GM23248 (cell line): ENCODE measurements at regions not wholly inside any gene's neighbourhood (a gene's known extent, or its start where the extent isn't known, plus 50 kb on each side); places are given as distances from the start of the nearest gene placed in this dataset.

Source experiments
- DNase-seq: peaks from one replicate; pipeline ENCODE4 v3.0.0-alpha.2; 2015
- H2AFZ ChIP-seq: fragments of 200-600 bp; sonication (generic); 2 replicates; pipeline ENCODE4 v1.6.1; 2016; ENCODE audit warnings: antibody characterized with exemption
- H3F3A ChIP-seq: fragments of 200-600 bp; sonication (generic); 2 replicates; pipeline ENCODE4 v1.6.1; 2016; ENCODE audit warnings: mild to moderate bottlenecking, antibody characterized with exemption, mixed run types; ENCODE audit not compliant: insufficient read depth
- H3K27ac ChIP-seq: fragments of 200-600 bp; sonication (generic); 2 replicates; pipeline ENCODE4 v1.5.1; 2016; ENCODE audit warnings: mild to moderate bottlenecking
- H3K27me3 ChIP-seq: fragments of 200-600 bp; sonication (generic); replicated peaks from 2 replicates; pipeline ENCODE4 v1.6.1; 2016; ENCODE audit warnings: mild to moderate bottlenecking; ENCODE audit not compliant: insufficient read depth
- H3K36me3 ChIP-seq: fragments of 200-600 bp; sonication (generic); 2 replicates; pipeline ENCODE4 v1.6.1; 2016; ENCODE audit warnings: low read depth, mild to moderate bottlenecking
- H3K4me1 ChIP-seq: fragments of 200-600 bp; sonication (generic); 2 replicates; pipeline ENCODE4 v1.6.1; 2016; ENCODE audit warnings: mild to moderate bottlenecking; ENCODE audit not compliant: insufficient read depth
- H3K4me2 ChIP-seq: fragments of 200-600 bp; sonication (generic); one replicate; pipeline ENCODE4 v1.6.1; 2016; ENCODE audit warnings: mild to moderate bottlenecking; ENCODE audit not compliant: unreplicated experiment
- H3K4me3 ChIP-seq: fragments of 200-600 bp; sonication (generic); 2 replicates; pipeline ENCODE4 v1.5.1; 2016; ENCODE audit warnings: mild to moderate bottlenecking
- H3K79me2 ChIP-seq: fragments of 200-600 bp; sonication (generic); 2 replicates; pipeline ENCODE4 v1.6.1; 2016; ENCODE audit warnings: mild to moderate bottlenecking; ENCODE audit not compliant: insufficient read depth
- H3K9ac ChIP-seq: fragments of 200-600 bp; sonication (generic); 2 replicates; pipeline ENCODE4 v1.6.1; 2016; ENCODE audit warnings: mild to moderate bottlenecking
- H3K9me2 ChIP-seq: fragments of 200-600 bp; sonication (generic); 2 replicates; pipeline ENCODE4 v1.6.1; 2016; ENCODE audit warnings: mixed run types, mild to moderate bottlenecking, moderate library complexity; ENCODE audit not compliant: insufficient read depth
- H3K9me3 ChIP-seq: fragments of 200-600 bp; sonication (generic); one replicate; pipeline ENCODE4 v1.6.1; 2017; ENCODE audit warnings: low read depth
- H4K20me1 ChIP-seq: fragments of 200-600 bp; sonication (generic); 2 replicates; pipeline ENCODE4 v1.6.0; 2016; ENCODE audit not compliant: insufficient read depth
- EZH2 ChIP-seq: fragments of 200-600 bp; sonication (generic); IDR thresholded peaks from 2 replicates; pipeline ENCODE4 v1.6.1; 2018; ENCODE audit warnings: antibody characterized with exemption, mild to moderate bottlenecking; ENCODE audit not compliant: insufficient read depth, poor library complexity, severe bottlenecking
- EZH2phosphoT487 ChIP-seq: fragments of 200-600 bp; sonication (generic); IDR thresholded peaks from 2 replicates; pipeline ENCODE4 v1.6.1; 2018; ENCODE audit warnings: antibody characterized with exemption, moderate library complexity, mild to moderate bottlenecking, low read depth; ENCODE audit not compliant: insufficient read depth
- WGBS, 2 experiments: methylation state at CpG; one replicate each; pipeline ENCODE4 v1.1.6; 2015 to 2017; ENCODE audit warnings: low lambda C conversion rate in 2 of 2, low coverage in 1 of 2; ENCODE audit errors: missing lambda C conversion rate in 2 of 2; 5-methylcytosine and 5-hydroxymethylcytosine counted together
- in situ Hi-C: fragments of 300-500 bp; cut with MboI; formaldehyde crosslinking; loops from 2 replicates; pipeline ENCODE4 v1.15.0; 2020

- DNase-seq, result no peak
- no peak overlapping the region for H3K4me2 ChIP-seq
- TF ChIP-seq EZH2phosphoT487 (no peak), EZH2 (no peak)
- no peaks in the 10 kb centered on the region for H3K27me3 ChIP-seq
- no peaks in the 10 kb centered on the region for H3K79me2 ChIP-seq
- in situ Hi-C loops, result no loop called here
- no peaks in the 10 kb centered on the region for H3K9me2 ChIP-seq
- H2AFZ ChIP-seq, result no peak overlapping the region
- H3F3A ChIP-seq, result no peaks in the 10 kb centered on the region
- H3K27ac ChIP-seq, result no peak overlapping the region
- no peak overlapping the region for H3K4me3 ChIP-seq
- H3K36me3 ChIP-seq, result no peaks in the 10 kb centered on the region
- H3K4me1 ChIP-seq, result no peaks in the 10 kb centered on the region
- H3K9me3 ChIP-seq, result no peaks in the 10 kb centered on the region
- no peak overlapping the region for H3K9ac ChIP-seq
- H4K20me1 ChIP-seq, result no peaks in the 10 kb centered on the region
Measured at GRCh38 chr5:105735704-105736103, 1935.0 kb downstream of the EFNA5 start.

- DNase-seq, result no peak
- no peaks in the 10 kb centered on the region for H3K4me1 ChIP-seq
- WGBS, 2 experiments, result 44 to 47% methylated on average over 1 of the region's 1 CpG
Measured at GRCh38 chr5:105730982-105731381, 1939.8 kb downstream of the EFNA5 start.

DNA sequence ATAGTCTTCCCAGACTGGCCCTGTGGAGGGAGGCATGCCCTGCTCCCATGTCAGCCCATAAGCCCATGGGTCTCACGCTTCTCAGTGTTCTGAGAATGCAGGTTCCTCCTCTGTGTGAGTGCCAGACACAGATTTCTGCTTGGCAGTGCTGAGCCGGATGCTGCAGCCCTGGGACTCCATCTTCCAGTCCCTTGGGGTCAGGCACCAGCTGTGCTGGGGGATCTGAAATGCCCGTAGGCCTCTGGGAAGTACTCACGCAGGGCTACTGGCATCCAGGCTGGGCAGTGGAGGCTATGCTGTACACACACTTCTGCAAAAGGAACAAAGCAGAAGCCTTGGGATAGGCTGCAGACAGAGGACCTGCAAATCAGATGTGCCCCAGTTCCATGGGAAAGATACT, 1944.6 kb downstream of the EFNA5 start:
- H4K20me1 ChIP-seq, result no peaks in the 10 kb centered on the region
- H3K9me3 ChIP-seq, result no peaks in the 10 kb centered on the region
- no peaks in the 10 kb centered on the region for H3K79me2 ChIP-seq
- no peak overlapping the region for H3K27ac ChIP-seq
- H3K4me3 ChIP-seq, result no peak overlapping the region
- in situ Hi-C loops, result no loop called here
- no peak overlapping the region for H2AFZ ChIP-seq
- H3K4me2 ChIP-seq, result no peak overlapping the region
- H3K4me1 ChIP-seq, result no peaks in the 10 kb centered on the region
- no peaks in the 10 kb centered on the region for H3K27me3 ChIP-seq
- no peak overlapping the region for H3K9ac ChIP-seq
- H3K9me2 ChIP-seq, result no peaks in the 10 kb centered on the region
- WGBS, 2 experiments, result 29 to 35% methylated on average over 4 of the region's 4 CpGs
- no peak for DNase-seq
- H3F3A ChIP-seq, result no peaks in the 10 kb centered on the region
- no peak for TF ChIP-seq EZH2phosphoT487
- TF ChIP-seq EZH2, result no peak
- no peaks in the 10 kb centered on the region for H3K36me3 ChIP-seq

More at GRCh38 chr5:105730982-105731381, 1939.8 kb downstream of the EFNA5 start:
- H4K20me1 ChIP-seq, result no peaks in the 10 kb centered on the region
- no peaks in the 10 kb centered on the region for H3K27me3 ChIP-seq
- H3K9ac ChIP-seq, result no peak overlapping the region
- no peaks in the 10 kb centered on the region for H3F3A ChIP-seq
- no peak overlapping the region for H2AFZ ChIP-seq
- H3K4me3 ChIP-seq, result no peak overlapping the region
- no peak overlapping the region for H3K27ac ChIP-seq
- no peak overlapping the region for H3K4me2 ChIP-seq
- H3K79me2 ChIP-seq, result no peaks in the 10 kb centered on the region
- no peaks in the 10 kb centered on the region for H3K9me2 ChIP-seq
- H3K36me3 ChIP-seq, result no peaks in the 10 kb centered on the region
- no peak for TF ChIP-seq EZH2
- no peak for TF ChIP-seq EZH2phosphoT487
- in situ Hi-C loops, result no loop called here
- H3K9me3 ChIP-seq, result no peaks in the 10 kb centered on the region

DNA sequence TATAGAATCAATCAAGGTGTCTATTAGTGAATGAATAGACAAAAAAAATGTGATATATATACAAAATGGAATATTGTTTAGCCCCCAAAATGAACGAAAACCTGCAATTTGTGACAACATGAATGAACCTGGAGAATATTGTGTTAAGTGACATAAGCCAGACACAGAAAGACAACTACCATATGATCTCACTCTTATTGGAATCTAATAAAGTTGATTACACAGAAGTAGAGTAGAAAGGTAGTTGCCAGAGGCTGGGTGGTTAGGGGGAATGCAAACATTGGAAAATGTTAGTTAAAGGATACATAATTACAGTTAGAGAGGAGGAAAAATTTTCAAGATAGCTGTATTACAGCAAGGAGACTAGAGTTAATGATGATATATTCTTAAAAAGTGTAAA, 1962.3 kb downstream of the EFNA5 start:
- TF ChIP-seq EZH2phosphoT487, result no peak
- TF ChIP-seq EZH2, result no peak
- WGBS, 2 experiments, result 0 to 9% methylated on average over 1 of the region's 1 CpG
- H3K27me3 ChIP-seq, result no peaks in the 10 kb centered on the region
- H3F3A ChIP-seq, result no peaks in the 10 kb centered on the region
- no peak overlapping the region for H3K9ac ChIP-seq
- H3K9me3 ChIP-seq, result peaks cover 9% of the 10 kb centered on the region
- no peaks in the 10 kb centered on the region for H3K36me3 ChIP-seq
- H2AFZ ChIP-seq, result no peak overlapping the region
- H3K27ac ChIP-seq, result no peak overlapping the region
- H3K4me1 ChIP-seq, result no peaks in the 10 kb centered on the region
- no peak overlapping the region for H3K4me2 ChIP-seq
- DNase-seq, result no peak
- no peaks in the 10 kb centered on the region for H3K9me2 ChIP-seq
- H3K79me2 ChIP-seq, result no peaks in the 10 kb centered on the region
- in situ Hi-C loops, result no loop called here
- H3K4me3 ChIP-seq, result no peak overlapping the region
- no peaks in the 10 kb centered on the region for H4K20me1 ChIP-seq

GRCh38 chr5:105702323-105702722, 1968.4 kb downstream of the EFNA5 start:
- Histone ChIP-seq H3K27ac (no peak overlapping the region), H3K9ac (no peak overlapping the region), H2AFZ (no peak overlapping the region), H3K4me2 (no peak overlapping the region), H3K79me2 (no peaks in the 10 kb centered on the region), H4K20me1 (no peaks in the 10 kb centered on the region), H3K4me1 (no peaks in the 10 kb centered on the region), H3K36me3 (no peaks in the 10 kb centered on the region), H3K27me3 (no peaks in the 10 kb centered on the region), H3F3A (no peaks in the 10 kb centered on the region), H3K4me3 (no peak overlapping the region), H3K9me2 (no peaks in the 10 kb centered on the region), H3K9me3 (peaks cover 9% of the 10 kb centered on the region)
- no peak for DNase-seq
- in situ Hi-C loops, result no loop called here
- TF ChIP-seq EZH2phosphoT487 (no peak), EZH2 (no peak)
